ENCODE measurements at regions not wholly inside any gene's neighbourhood (a gene's known extent, or its start where the extent isn't known, plus 50 kb on each side); places are given as distances from the start of the nearest gene placed in this dataset.

DNA sequence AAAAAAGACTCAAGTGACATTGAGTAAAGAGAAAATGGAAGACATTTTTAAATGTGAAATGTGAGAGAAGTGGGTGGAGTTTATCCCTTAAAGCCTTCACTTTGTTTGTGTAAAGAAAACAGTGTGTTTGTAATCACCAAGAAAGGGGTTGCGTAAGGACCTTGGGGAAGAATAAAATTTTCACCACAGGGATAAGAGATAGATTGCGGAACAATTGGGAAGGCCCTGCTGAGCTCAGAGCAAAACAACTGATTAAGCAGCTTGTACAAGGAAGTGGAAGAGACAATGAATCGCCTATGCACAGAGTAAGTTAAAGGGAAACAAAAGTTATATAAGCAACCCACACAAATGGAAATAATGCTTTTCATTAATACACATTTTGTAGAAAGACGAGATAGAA lies 327.7 kb downstream of the RAD51AP2 start:
- no peak for TF ChIP-seq EZH2 (IDR thresholded peaks at IDR 0.05; ENCODE audit: borderline replicate concordance, insufficient read depth, low read length, poor library complexity, severe bottlenecking)
- TF ChIP-seq, protein P1, sequence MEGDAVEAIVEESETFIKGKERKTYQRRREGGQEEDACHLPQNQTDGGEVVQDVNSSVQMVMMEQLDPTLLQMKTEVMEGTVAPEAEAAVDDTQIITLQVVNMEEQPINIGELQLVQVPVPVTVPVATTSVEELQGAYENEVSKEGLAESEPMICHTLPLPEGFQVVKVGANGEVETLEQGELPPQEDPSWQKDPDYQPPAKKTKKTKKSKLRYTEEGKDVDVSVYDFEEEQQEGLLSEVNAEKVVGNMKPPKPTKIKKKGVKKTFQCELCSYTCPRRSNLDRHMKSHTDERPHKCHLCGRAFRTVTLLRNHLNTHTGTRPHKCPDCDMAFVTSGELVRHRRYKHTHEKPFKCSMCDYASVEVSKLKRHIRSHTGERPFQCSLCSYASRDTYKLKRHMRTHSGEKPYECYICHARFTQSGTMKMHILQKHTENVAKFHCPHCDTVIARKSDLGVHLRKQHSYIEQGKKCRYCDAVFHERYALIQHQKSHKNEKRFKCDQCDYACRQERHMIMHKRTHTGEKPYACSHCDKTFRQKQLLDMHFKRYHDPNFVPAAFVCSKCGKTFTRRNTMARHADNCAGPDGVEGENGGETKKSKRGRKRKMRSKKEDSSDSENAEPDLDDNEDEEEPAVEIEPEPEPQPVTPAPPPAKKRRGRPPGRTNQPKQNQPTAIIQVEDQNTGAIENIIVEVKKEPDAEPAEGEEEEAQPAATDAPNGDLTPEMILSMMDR (IDR thresholded peaks at IDR 0.05; ENCODE audit: poor library complexity, severe bottlenecking), result no peak
- no peak for TF ChIP-seq EP300 (conservative IDR thresholded peaks at IDR 0.05; ENCODE audit: poor library complexity, severe bottlenecking)
- TF ChIP-seq TAF1 (IDR thresholded peaks at IDR 0.05; ENCODE audit: low read depth), result no peak
- TF ChIP-seq POLR2AphosphoS5 (IDR thresholded peaks at IDR 0.05), result no peak
- TF ChIP-seq, protein P2, sequence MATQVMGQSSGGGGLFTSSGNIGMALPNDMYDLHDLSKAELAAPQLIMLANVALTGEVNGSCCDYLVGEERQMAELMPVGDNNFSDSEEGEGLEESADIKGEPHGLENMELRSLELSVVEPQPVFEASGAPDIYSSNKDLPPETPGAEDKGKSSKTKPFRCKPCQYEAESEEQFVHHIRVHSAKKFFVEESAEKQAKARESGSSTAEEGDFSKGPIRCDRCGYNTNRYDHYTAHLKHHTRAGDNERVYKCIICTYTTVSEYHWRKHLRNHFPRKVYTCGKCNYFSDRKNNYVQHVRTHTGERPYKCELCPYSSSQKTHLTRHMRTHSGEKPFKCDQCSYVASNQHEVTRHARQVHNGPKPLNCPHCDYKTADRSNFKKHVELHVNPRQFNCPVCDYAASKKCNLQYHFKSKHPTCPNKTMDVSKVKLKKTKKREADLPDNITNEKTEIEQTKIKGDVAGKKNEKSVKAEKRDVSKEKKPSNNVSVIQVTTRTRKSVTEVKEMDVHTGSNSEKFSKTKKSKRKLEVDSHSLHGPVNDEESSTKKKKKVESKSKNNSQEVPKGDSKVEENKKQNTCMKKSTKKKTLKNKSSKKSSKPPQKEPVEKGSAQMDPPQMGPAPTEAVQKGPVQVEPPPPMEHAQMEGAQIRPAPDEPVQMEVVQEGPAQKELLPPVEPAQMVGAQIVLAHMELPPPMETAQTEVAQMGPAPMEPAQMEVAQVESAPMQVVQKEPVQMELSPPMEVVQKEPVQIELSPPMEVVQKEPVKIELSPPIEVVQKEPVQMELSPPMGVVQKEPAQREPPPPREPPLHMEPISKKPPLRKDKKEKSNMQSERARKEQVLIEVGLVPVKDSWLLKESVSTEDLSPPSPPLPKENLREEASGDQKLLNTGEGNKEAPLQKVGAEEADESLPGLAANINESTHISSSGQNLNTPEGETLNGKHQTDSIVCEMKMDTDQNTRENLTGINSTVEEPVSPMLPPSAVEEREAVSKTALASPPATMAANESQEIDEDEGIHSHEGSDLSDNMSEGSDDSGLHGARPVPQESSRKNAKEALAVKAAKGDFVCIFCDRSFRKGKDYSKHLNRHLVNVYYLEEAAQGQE (IDR thresholded peaks at IDR 0.05; ENCODE audit: borderline replicate concordance), result no peak

Data from neural cell (in vitro differentiated cells).